SH-SY5Y (cell line): ENCODE measurements at regions not wholly inside any gene's neighbourhood (a gene's known extent, or its start where the extent isn't known, plus 50 kb on each side); places are given as distances from the start of the nearest gene placed in this dataset.

ENCODE experiments used
- GATA2 ChIP-seq: IDR thresholded peaks from 2 replicates; pipeline ENCODE4 v1.6.1; 2011; ENCODE audit warnings: mild to moderate bottlenecking, low read depth, low read length
- GATA3 ChIP-seq: IDR thresholded peaks from 2 replicates; pipeline ENCODE4 v1.6.1; 2011; ENCODE audit warnings: low read depth, mild to moderate bottlenecking, low read length, moderate library complexity

DNA sequence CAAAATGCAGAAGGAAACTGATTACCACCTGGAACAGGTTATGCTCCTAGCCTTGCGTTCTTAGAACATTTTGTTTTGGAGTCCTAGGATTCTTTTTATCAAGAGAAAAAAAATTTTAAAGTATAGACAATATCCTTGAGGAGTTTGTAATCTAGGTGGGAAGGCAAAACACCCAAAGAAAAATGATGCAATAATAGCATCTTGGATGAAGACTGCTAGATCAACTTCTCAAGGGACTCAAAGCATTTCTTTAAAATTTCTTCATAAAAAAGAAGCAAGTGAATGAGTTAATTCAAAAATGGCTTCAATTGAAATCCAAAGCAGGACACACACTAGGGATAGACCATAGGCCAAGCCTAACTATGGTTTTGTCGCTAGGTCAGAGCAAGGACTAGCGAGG, 515.8 kb upstream of the ZFHX3 start:
- TF ChIP-seq GATA3 = no peak
- no peak for TF ChIP-seq GATA2
